ENCODE measurements at regions not wholly inside any gene's neighbourhood (a gene's known extent, or its start where the extent isn't known, plus 50 kb on each side); places are given as distances from the start of the nearest gene placed in this dataset.

- no peaks in the 10 kb centered on the region for H3K79me2 ChIP-seq (ENCODE audit: insufficient read depth)
- H3K27me3 ChIP-seq (replicated peaks; ENCODE audit: insufficient read depth): no peaks in the 10 kb centered on the region
- H3F3A ChIP-seq (ENCODE audit: insufficient read depth): no peaks in the 10 kb centered on the region
- no peaks in the 10 kb centered on the region for H3K4me1 ChIP-seq (ENCODE audit: insufficient read depth)
- no peak overlapping the region for H3K4me3 ChIP-seq
- H3K9me3 ChIP-seq (ENCODE audit: low read depth): no peaks in the 10 kb centered on the region
- no peak for DNase-seq
- WGBS, 2 experiments (ENCODE audit: low coverage in 1 of 2, low lambda C conversion rate in 2 of 2, missing lambda C conversion rate in 2 of 2): 51 to 53% methylated on average over 14 of the region's 14 CpGs
- no peaks in the 10 kb centered on the region for H4K20me1 ChIP-seq (ENCODE audit: insufficient read depth)
- TF ChIP-seq EZH2phosphoT487 (IDR thresholded peaks at IDR 0.05; ENCODE audit: insufficient read depth, low read depth): no peak
- TF ChIP-seq EZH2 (IDR thresholded peaks at IDR 0.05; ENCODE audit: insufficient read depth, poor library complexity, severe bottlenecking): no peak
- H2AFZ ChIP-seq: no peak overlapping the region
- in situ Hi-C loops (cut with MboI): loop anchor here (25.0 kb wide), 2 partner anchors 778 to 1103 kb away; no protein-coding TSS in a partner anchor
- H3K36me3 ChIP-seq (ENCODE audit: low read depth): no peaks in the 10 kb centered on the region
- H3K9ac ChIP-seq: no peak overlapping the region
- H3K4me2 ChIP-seq (ENCODE audit: unreplicated experiment): no peak overlapping the region
- H3K9me2 ChIP-seq (ENCODE audit: insufficient read depth): no peaks in the 10 kb centered on the region
- no peak overlapping the region for H3K27ac ChIP-seq
Measured at GRCh38 chr6:163965426-163966348, 551.2 kb downstream of the QKI start.

- Histone ChIP-seq H3K27me3 (replicated peaks; ENCODE audit: insufficient read depth) (peaks cover 3% of the 10 kb centered on the region; the same call in 1 of the 2 replicates), H3K4me1 (ENCODE audit: insufficient read depth) (no peaks in the 10 kb centered on the region), H2AFZ (no peak overlapping the region), H3K4me2 (ENCODE audit: unreplicated experiment) (no peak overlapping the region), H3K9ac (no peak overlapping the region), H3F3A (ENCODE audit: insufficient read depth) (no peaks in the 10 kb centered on the region), H3K9me2 (ENCODE audit: insufficient read depth) (no peaks in the 10 kb centered on the region), H4K20me1 (ENCODE audit: insufficient read depth) (no peaks in the 10 kb centered on the region), H3K27ac (no peak overlapping the region), H3K79me2 (ENCODE audit: insufficient read depth) (no peaks in the 10 kb centered on the region), H3K36me3 (ENCODE audit: low read depth) (no peaks in the 10 kb centered on the region), H3K4me3 (no peak overlapping the region), H3K9me3 (ENCODE audit: low read depth) (no peaks in the 10 kb centered on the region)
- TF ChIP-seq EZH2phosphoT487 (IDR thresholded peaks at IDR 0.05; ENCODE audit: insufficient read depth, low read depth): no peak
- no peak for TF ChIP-seq EZH2 (IDR thresholded peaks at IDR 0.05; ENCODE audit: insufficient read depth, poor library complexity, severe bottlenecking)
- in situ Hi-C loops (cut with MboI): loop anchor here (25.0 kb wide), 2 partner anchors 777 to 1102 kb away; no protein-coding TSS in a partner anchor
- 57 to 58% methylated on average over 6 of the region's 6 CpGs for WGBS, 2 experiments (ENCODE audit: low coverage in 1 of 2, low lambda C conversion rate in 2 of 2, missing lambda C conversion rate in 2 of 2)
- no peak for DNase-seq
Measured at GRCh38 chr6:163964789-163965188, 550.3 kb downstream of the QKI start.

DNA sequence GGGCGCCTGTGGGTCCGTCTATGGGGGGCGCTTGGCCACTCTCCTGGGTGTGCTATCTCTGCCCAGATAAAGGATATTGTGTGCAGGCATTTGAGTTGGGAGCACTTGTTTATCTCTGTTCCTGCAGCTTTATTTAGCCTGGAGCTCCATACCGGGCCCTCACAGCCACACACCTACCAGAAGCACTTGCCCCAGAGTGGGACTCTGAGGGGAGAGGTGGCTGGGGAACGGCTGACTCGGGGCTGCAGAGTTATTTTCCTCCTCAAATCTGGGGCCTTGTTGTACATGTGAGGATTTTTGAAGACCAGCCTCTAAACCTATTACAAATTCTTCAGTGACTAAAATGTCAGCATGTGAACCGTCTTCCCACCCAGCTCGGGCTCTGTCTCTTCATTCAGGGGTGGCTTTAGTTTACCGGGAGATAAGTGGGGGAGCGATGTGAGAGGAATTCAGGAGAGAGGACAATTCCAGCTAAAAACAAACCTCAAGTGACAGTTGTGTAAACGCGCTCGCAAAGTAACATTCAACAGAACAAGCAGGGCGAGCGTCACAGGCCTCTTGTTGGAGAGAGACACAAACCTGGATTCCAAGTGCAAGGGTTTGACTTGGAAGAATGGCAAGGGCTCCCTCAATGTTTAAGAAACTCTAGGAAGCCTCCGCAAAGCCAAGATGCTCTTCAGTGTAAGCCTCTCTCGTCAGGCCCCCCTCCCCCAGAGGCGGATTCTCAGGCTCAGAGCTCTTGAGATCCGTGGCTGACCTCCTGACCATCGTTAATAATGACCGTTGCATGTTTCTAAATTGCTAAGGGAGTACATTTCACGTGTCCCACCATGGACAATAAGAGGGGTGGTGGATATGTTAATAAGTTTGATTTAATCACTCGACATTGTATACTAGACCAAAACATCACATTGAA, 548.9 kb downstream of the QKI start:
- Histone ChIP-seq H3K4me1 (ENCODE audit: insufficient read depth) (no peaks in the 10 kb centered on the region), H3K9me3 (ENCODE audit: low read depth) (no peaks in the 10 kb centered on the region), H3K9me2 (ENCODE audit: insufficient read depth) (no peaks in the 10 kb centered on the region), H3F3A (ENCODE audit: insufficient read depth) (no peaks in the 10 kb centered on the region), H3K36me3 (ENCODE audit: low read depth) (no peaks in the 10 kb centered on the region), H3K79me2 (ENCODE audit: insufficient read depth) (no peaks in the 10 kb centered on the region), H3K4me2 (ENCODE audit: unreplicated experiment) (no peak overlapping the region), H3K4me3 (no peak overlapping the region), H4K20me1 (ENCODE audit: insufficient read depth) (no peaks in the 10 kb centered on the region), H2AFZ (no peak overlapping the region), H3K27me3 (replicated peaks; ENCODE audit: insufficient read depth) (peaks cover 3% of the 10 kb centered on the region; the same call in 1 of the 2 replicates), H3K9ac (no peak overlapping the region), H3K27ac (no peak overlapping the region)
- no peak for TF ChIP-seq EZH2 (IDR thresholded peaks at IDR 0.05; ENCODE audit: insufficient read depth, poor library complexity, severe bottlenecking)
- no peak for TF ChIP-seq EZH2phosphoT487 (IDR thresholded peaks at IDR 0.05; ENCODE audit: insufficient read depth, low read depth)
- 62 to 71% methylated on average over 22 to 23 of the region's 23 CpGs for WGBS, 2 experiments (ENCODE audit: low coverage in 1 of 2, low lambda C conversion rate in 2 of 2, missing lambda C conversion rate in 2 of 2)
- DNase-seq: no peak
- in situ Hi-C loops (cut with MboI): loop anchor here (25.0 kb wide), 2 partner anchors 776 to 1101 kb away; no protein-coding TSS in a partner anchor

- no peaks in the 10 kb centered on the region for H3K4me1 ChIP-seq (ENCODE audit: insufficient read depth)
- no peaks in the 10 kb centered on the region for H3K9me2 ChIP-seq (ENCODE audit: insufficient read depth)
- no peaks in the 10 kb centered on the region for H3F3A ChIP-seq (ENCODE audit: insufficient read depth)
- no peak for TF ChIP-seq EZH2 (IDR thresholded peaks at IDR 0.05; ENCODE audit: insufficient read depth, poor library complexity, severe bottlenecking)
- no peak for TF ChIP-seq EZH2phosphoT487 (IDR thresholded peaks at IDR 0.05; ENCODE audit: insufficient read depth, low read depth)
- no peak overlapping the region for H2AFZ ChIP-seq
- H3K79me2 ChIP-seq (ENCODE audit: insufficient read depth): no peaks in the 10 kb centered on the region
- no peaks in the 10 kb centered on the region for H4K20me1 ChIP-seq (ENCODE audit: insufficient read depth)
- in situ Hi-C loops (cut with MboI): loop anchor here (25.0 kb wide), 2 partner anchors 775 to 1100 kb away; no protein-coding TSS in a partner anchor
- H3K4me2 ChIP-seq (ENCODE audit: unreplicated experiment): no peak overlapping the region
- no peak for DNase-seq
- H3K9ac ChIP-seq: no peak overlapping the region
- no peak overlapping the region for H3K27ac ChIP-seq
- no peaks in the 10 kb centered on the region for H3K36me3 ChIP-seq (ENCODE audit: low read depth)
- H3K27me3 ChIP-seq (replicated peaks; ENCODE audit: insufficient read depth): peaks cover 3% of the 10 kb centered on the region; the same call in 1 of the 2 replicates
- H3K9me3 ChIP-seq (ENCODE audit: low read depth): no peaks in the 10 kb centered on the region
- no peak overlapping the region for H3K4me3 ChIP-seq
- 82 to 86% methylated on average over 13 of the region's 13 CpGs for WGBS, 2 experiments (ENCODE audit: low coverage in 1 of 2, low lambda C conversion rate in 2 of 2, missing lambda C conversion rate in 2 of 2)
Measured at GRCh38 chr6:163962627-163963117, 548.2 kb downstream of the QKI start.
